Ishikawa (cell line): ENCODE measurements at regions not wholly inside any gene's neighbourhood (a gene's known extent, or its start where the extent isn't known, plus 50 kb on each side); places are given as distances from the start of the nearest gene placed in this dataset.

ENCODE experiments used
- CEBPB ChIP-seq: IDR thresholded peaks from 2 replicates; pipeline ENCODE4 v1.6.1; 2012
- CREB1 ChIP-seq: IDR thresholded peaks from 2 replicates; pipeline ENCODE4 v1.6.1; 2012; ENCODE audit warnings: low read depth
- EGR1 ChIP-seq: IDR thresholded peaks from 2 replicates; pipeline ENCODE4 v1.6.1; 2012
- EP300 ChIP-seq: IDR thresholded peaks from 2 replicates; pipeline ENCODE4 v1.6.1; 2012; ENCODE audit warnings: borderline replicate concordance
- FOXM1 ChIP-seq: IDR thresholded peaks from 2 replicates; pipeline ENCODE4 v1.6.1; 2012; ENCODE audit warnings: low read depth, borderline replicate concordance
- NFIC ChIP-seq: IDR thresholded peaks from 2 replicates; pipeline ENCODE4 v1.6.1; 2012
- RAD21 ChIP-seq: IDR thresholded peaks from 2 replicates; pipeline ENCODE4 v1.6.1; 2012; ENCODE audit warnings: low read depth
- TAF1 ChIP-seq: IDR thresholded peaks from 2 replicates; pipeline ENCODE4 v1.6.1; 2012; ENCODE audit warnings: low read depth, mild to moderate bottlenecking
- TCF12 ChIP-seq: IDR thresholded peaks from 2 replicates; pipeline ENCODE4 v1.6.1; 2012; ENCODE audit warnings: low read depth
- TEAD4 ChIP-seq: IDR thresholded peaks from 2 replicates; pipeline ENCODE4 v1.6.1; 2012
- YY1 ChIP-seq: IDR thresholded peaks from 2 replicates; pipeline ENCODE4 v1.6.1; 2012; ENCODE audit warnings: low read depth
- ZBTB7A ChIP-seq: IDR thresholded peaks from 2 replicates; pipeline ENCODE4 v1.6.1; 2012; ENCODE audit warnings: low read depth
- TF ChIP-seq, protein P1 (sequence below): IDR thresholded peaks from 2 replicates; pipeline ENCODE4 v1.6.1; 2012; ENCODE audit warnings: low read depth, mild to moderate bottlenecking
- TF ChIP-seq, protein P2 (sequence below): IDR thresholded peaks from 2 replicates; pipeline ENCODE4 v1.6.1; 2012
- TF ChIP-seq, protein P3 (sequence below): IDR thresholded peaks from 2 replicates; pipeline ENCODE4 v1.6.1; 2012

DNA sequence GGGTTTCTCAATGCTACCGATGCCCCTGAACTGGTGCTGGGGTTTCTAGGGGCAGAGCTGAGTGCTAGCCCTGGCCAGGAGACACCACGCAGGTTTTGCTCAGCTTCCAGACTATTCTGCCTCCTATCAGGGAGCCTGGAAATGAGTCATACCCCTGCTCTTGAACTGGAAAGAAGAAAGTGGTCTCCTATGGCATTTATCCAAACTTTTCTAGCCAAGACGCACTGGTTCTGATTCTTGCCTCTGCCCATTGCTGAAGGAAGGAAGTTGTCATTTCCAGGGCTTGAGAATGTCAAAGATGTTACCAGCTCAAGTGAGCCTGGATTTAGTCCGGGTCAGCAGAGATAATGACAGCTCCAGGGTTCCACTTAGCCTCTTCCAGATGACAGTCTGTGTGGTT lies 561.9 kb downstream of the CDK5RAP2 start:
- TF ChIP-seq TEAD4, result no peak
- TF ChIP-seq, protein P1, sequence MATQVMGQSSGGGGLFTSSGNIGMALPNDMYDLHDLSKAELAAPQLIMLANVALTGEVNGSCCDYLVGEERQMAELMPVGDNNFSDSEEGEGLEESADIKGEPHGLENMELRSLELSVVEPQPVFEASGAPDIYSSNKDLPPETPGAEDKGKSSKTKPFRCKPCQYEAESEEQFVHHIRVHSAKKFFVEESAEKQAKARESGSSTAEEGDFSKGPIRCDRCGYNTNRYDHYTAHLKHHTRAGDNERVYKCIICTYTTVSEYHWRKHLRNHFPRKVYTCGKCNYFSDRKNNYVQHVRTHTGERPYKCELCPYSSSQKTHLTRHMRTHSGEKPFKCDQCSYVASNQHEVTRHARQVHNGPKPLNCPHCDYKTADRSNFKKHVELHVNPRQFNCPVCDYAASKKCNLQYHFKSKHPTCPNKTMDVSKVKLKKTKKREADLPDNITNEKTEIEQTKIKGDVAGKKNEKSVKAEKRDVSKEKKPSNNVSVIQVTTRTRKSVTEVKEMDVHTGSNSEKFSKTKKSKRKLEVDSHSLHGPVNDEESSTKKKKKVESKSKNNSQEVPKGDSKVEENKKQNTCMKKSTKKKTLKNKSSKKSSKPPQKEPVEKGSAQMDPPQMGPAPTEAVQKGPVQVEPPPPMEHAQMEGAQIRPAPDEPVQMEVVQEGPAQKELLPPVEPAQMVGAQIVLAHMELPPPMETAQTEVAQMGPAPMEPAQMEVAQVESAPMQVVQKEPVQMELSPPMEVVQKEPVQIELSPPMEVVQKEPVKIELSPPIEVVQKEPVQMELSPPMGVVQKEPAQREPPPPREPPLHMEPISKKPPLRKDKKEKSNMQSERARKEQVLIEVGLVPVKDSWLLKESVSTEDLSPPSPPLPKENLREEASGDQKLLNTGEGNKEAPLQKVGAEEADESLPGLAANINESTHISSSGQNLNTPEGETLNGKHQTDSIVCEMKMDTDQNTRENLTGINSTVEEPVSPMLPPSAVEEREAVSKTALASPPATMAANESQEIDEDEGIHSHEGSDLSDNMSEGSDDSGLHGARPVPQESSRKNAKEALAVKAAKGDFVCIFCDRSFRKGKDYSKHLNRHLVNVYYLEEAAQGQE, result no peak
- TF ChIP-seq, protein P2, sequence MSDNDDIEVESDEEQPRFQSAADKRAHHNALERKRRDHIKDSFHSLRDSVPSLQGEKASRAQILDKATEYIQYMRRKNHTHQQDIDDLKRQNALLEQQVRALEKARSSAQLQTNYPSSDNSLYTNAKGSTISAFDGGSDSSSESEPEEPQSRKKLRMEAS, result no peak
- no peak for TF ChIP-seq FOXM1
- no peak for TF ChIP-seq EP300
- no peak for TF ChIP-seq NFIC
- no peak for TF ChIP-seq TAF1
- TF ChIP-seq ZBTB7A, result no peak
- no peak for TF ChIP-seq EGR1
- no peak for TF ChIP-seq CREB1
- TF ChIP-seq, protein P3, sequence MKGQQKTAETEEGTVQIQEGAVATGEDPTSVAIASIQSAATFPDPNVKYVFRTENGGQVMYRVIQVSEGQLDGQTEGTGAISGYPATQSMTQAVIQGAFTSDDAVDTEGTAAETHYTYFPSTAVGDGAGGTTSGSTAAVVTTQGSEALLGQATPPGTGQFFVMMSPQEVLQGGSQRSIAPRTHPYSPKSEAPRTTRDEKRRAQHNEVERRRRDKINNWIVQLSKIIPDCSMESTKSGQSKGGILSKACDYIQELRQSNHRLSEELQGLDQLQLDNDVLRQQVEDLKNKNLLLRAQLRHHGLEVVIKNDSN, result no peak
- no peak for TF ChIP-seq RAD21
- TF ChIP-seq TCF12, result no peak
- no peak for TF ChIP-seq CEBPB
- no peak for TF ChIP-seq YY1

DNA sequence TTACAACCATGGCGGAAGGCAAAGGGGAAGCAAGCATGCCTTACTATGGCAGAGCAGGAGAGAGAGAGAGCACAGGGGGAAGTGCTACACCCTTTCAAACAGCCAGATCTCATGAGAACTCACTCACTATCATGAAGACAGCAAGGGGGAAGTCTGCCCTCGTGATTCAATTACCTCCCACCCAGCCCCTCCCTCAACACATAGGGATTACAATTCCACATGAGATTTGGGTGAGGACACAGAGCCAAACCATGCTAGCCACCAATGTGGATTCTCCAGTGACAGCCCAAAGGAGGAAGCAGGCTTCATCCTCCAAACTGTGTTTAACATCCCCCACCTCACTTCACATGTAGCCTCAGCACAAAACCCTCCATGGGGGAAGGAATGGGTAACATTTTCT lies 563.7 kb downstream of the CDK5RAP2 start:
- no peak for TF ChIP-seq TCF12
- TF ChIP-seq EGR1, result no peak
- TF ChIP-seq, protein P3, result no peak
- TF ChIP-seq NFIC, result no peak
- TF ChIP-seq ZBTB7A, result no peak
- TF ChIP-seq CEBPB, result no peak
- no peak for TF ChIP-seq TEAD4
- TF ChIP-seq RAD21, result no peak
- no peak for TF ChIP-seq EP300
- no peak for TF ChIP-seq TAF1
- no peak for TF ChIP-seq CREB1
- TF ChIP-seq, protein P2, result no peak
- no peak for TF ChIP-seq YY1
- TF ChIP-seq, protein P1, result no peak
- no peak for TF ChIP-seq FOXM1

DNA sequence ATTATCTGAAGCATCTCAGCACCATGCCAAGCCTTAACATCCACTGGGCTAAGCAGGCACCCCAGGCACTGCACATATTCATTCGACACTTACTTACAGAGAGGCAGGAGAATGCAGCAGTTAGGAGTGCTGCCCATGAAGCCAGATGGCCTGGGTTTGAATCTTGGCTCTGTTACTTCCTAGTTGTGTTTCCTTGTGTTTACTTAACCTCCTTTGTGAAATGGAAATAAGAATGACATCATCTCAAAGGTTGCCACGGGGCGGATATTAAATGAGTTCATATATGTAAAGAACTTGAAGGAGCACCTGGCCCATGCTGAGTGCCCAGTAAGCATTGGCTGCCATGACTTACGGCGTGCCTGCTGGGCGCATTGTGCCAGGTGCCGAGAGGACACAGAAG lies 565.2 kb downstream of the CDK5RAP2 start:
- no peak for TF ChIP-seq CEBPB
- TF ChIP-seq TCF12, result no peak
- no peak for TF ChIP-seq EP300
- no peak for TF ChIP-seq NFIC
- no peak for TF ChIP-seq EGR1
- TF ChIP-seq, protein P3, result no peak
- TF ChIP-seq RAD21, result no peak
- TF ChIP-seq YY1, result no peak

DNA sequence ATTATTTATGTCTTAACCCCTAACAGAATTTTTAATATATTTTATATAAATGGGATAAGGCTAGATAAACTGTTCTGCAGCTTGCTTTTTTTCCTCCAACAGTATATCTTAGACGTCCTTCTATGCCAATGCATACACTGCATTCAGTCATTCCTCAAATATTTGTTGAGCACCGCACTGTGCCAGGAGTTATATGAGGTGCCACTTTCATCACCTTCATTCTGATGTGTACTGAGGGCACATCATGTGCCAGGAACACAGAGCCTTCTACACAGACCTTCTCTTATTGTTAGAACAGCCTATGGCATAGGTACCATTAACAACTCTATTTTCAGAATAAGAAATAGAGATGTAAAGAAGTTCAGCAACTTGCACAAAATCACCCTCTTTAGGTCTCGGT lies 570.1 kb downstream of the CDK5RAP2 start:
- no peak for TF ChIP-seq RAD21
- TF ChIP-seq FOXM1, result no peak
- no peak for TF ChIP-seq TAF1
- TF ChIP-seq, protein P1, result no peak
